SK-N-MC (cell line): ENCODE measurements at regions not wholly inside any gene's neighbourhood (a gene's known extent, or its start where the extent isn't known, plus 50 kb on each side); places are given as distances from the start of the nearest gene placed in this dataset.
"Not testable (repeated sequence)": the region's sequence is repeated elsewhere in the genome, so short reads cannot be mapped to it uniquely, and the experiment has no call there.

Experiments
- EZH2 ChIP-seq: fragments of 200-600 bp; sonication (generic); IDR thresholded peaks from one replicate; pipeline ENCODE4 v1.6.1; 2017; ENCODE audit warnings: antibody characterized with exemption
- POLR2AphosphoS5 ChIP-seq: IDR thresholded peaks from 2 replicates; pipeline ENCODE4 v1.6.1; 2012; ENCODE audit warnings: mild to moderate bottlenecking, low read depth, low read length, borderline replicate concordance

- TF ChIP-seq POLR2AphosphoS5, EZH2: not testable (repeated sequence)
Measured at GRCh38 chr7:149978537-149978936, 104.8 kb downstream of the ATP6V0E2 start.
